ENCODE measurements at regions not wholly inside any gene's neighbourhood (a gene's known extent, or its start where the extent isn't known, plus 50 kb on each side); places are given as distances from the start of the nearest gene placed in this dataset.
A peak's percentile ranks its signal among the peaks of the same experiment; 100 is the strongest.
"Not testable (repeated sequence)": the region's sequence is repeated elsewhere in the genome, so short reads cannot be mapped to it uniquely, and the experiment has no call there.

DNA sequence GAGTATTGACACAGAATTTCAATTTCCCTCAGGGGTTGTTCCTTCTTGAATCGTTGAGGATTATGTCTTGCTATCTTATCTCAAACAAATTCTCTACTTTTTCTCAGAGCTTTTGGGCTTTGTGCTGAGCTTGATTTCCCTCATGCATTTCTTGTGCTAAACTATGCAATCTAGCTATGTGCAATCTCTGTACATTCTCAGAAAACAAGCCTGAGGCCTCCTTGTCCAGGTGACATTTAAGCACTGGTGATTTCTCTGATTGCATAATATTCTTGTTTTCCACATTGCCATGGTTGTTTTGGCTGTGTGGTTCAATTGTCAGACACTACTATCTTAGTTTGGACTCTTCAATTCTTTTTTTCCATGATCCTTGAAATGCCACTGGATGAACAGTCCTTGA is 81.2 kb upstream of the MAN1A1 start:
- peaks cover 0 to 21% (median 5%) of the 10 kb centered on the region in 4 donors for H3K4me1 ChIP-seq
- 43 to 77% methylated on average over 1 of the region's 1 CpG for WGBS, 2 donors

DNA sequence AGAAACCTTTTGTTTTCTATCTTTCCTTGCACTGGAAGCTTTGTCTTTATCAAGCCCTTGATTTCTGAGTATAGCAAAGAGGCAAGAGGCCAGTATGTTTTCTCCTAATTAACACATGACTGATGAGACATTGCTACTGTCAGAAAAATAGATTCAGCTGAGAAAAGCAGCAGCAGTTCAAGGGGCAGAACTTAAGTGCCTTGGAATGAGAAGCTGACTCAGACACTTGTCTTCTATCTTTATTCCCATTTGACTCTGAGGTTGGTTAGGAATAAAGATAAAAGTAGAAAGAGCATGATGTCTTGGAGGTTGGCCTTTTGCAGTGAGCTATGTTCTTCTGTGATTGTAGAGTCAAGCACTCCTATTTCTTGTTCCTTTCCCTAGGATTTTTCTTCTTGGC is 79.1 kb upstream of the MAN1A1 start:
- no peak for DNase-seq
- Histone ChIP-seq H3K9me3 (no peaks in the 10 kb centered on the region), H3K4me1 (peaks cover 0 to 16% (median 4%) of the 10 kb centered on the region in 4 donors), H3K27me3 (no peaks in the 10 kb centered on the region), H3K27ac (no peak overlapping the region), H3K4me3 (no peak overlapping the region), H3K36me3 (no peaks in the 10 kb centered on the region)
- intact Hi-C loops (cut with DNase I) = no loop called here
- TF ChIP-seq POLR2A (IDR thresholded peaks at IDR 0.05) (no peak), EP300 (IDR thresholded peaks at IDR 0.05) (no peak), POLR2AphosphoS5 (IDR thresholded peaks at IDR 0.05) (no peak)
- TF ChIP-seq, protein P1, sequence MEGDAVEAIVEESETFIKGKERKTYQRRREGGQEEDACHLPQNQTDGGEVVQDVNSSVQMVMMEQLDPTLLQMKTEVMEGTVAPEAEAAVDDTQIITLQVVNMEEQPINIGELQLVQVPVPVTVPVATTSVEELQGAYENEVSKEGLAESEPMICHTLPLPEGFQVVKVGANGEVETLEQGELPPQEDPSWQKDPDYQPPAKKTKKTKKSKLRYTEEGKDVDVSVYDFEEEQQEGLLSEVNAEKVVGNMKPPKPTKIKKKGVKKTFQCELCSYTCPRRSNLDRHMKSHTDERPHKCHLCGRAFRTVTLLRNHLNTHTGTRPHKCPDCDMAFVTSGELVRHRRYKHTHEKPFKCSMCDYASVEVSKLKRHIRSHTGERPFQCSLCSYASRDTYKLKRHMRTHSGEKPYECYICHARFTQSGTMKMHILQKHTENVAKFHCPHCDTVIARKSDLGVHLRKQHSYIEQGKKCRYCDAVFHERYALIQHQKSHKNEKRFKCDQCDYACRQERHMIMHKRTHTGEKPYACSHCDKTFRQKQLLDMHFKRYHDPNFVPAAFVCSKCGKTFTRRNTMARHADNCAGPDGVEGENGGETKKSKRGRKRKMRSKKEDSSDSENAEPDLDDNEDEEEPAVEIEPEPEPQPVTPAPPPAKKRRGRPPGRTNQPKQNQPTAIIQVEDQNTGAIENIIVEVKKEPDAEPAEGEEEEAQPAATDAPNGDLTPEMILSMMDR (IDR thresholded peaks at IDR 0.05) = no peak

More for the DNA sequence above, 81.2 kb upstream of the MAN1A1 start:
- no peak for DNase-seq
- H3K9me3 ChIP-seq = no peaks in the 10 kb centered on the region
- TF ChIP-seq POLR2A (IDR thresholded peaks at IDR 0.05) = no peak
- no peak for TF ChIP-seq POLR2AphosphoS5 (IDR thresholded peaks at IDR 0.05)
- TF ChIP-seq, protein P1 (IDR thresholded peaks at IDR 0.05) = no peak
- no peak for TF ChIP-seq EP300 (IDR thresholded peaks at IDR 0.05)
- intact Hi-C loops (cut with DNase I) = no loop called here
- no peaks in the 10 kb centered on the region for H3K36me3 ChIP-seq
- no peaks in the 10 kb centered on the region for H3K27me3 ChIP-seq
- H3K27ac ChIP-seq = no peak overlapping the region
- no peak overlapping the region for H3K4me3 ChIP-seq

DNA sequence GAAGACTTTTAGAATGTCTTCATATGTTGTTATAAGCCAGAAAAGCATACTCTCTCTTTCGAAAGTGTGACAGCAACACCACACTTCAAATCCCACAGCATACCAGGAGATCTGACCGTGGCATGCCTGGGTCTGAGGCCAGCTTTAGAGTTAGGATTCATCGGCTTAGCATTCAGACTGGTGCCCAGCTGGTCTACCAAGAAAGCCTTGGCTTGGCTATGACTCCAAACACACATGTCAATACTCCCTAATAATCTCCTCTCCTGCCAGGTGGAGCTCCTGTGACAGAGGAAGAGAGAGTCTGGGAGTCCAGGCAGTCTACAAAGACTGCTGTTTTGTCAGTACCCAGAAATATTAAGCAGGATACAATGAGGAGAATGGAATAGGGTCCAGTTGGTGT is 77.1 kb upstream of the MAN1A1 start:
- no peaks in the 10 kb centered on the region for H3K27me3 ChIP-seq
- WGBS, 2 donors = 89 to 95% methylated on average over 3 of the region's 3 CpGs
- DNase-seq = no peak
- H3K36me3 ChIP-seq = no peaks in the 10 kb centered on the region
- peak overlapping the region in 3 of 4 donors; percentile 41 to 56 (median 49) for H3K27ac ChIP-seq
- H3K4me1 ChIP-seq = peaks cover 0 to 10% (median 4%) of the 10 kb centered on the region in 4 donors
- intact Hi-C loops (cut with DNase I) = no loop called here
- H3K9me3 ChIP-seq = no peaks in the 10 kb centered on the region
- no peak for TF ChIP-seq POLR2AphosphoS5 (IDR thresholded peaks at IDR 0.05)
- TF ChIP-seq POLR2A (IDR thresholded peaks at IDR 0.05) = no peak
- no peak for TF ChIP-seq EP300 (IDR thresholded peaks at IDR 0.05)
- TF ChIP-seq, protein P1 (IDR thresholded peaks at IDR 0.05) = no peak
- H3K4me3 ChIP-seq = no peak overlapping the region

DNA sequence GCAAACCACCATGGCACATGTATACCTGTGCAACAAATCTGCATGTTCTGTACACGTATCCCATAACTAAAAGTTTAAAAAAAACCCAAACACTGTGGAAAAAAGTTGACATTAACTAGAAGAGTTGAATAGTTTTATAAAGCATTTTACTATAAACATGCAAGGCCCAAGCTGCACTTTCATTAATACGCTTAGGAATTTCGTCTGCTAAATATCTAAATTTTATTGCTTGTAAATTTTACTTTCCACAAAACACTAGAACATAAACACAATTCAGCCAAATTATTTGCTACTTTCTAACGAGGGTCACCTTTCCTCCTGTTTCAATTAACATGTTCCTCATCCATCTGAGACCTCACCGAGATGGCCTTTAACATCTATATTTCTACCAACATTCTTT is 74.4 kb upstream of the MAN1A1 start:
- Histone ChIP-seq H3K27ac (peak overlapping the region in 3 of 4 donors; percentile 7 to 54 (median 52)), H3K9me3 (no peaks in the 10 kb centered on the region), H3K4me3 (no peak overlapping the region), H3K4me1 (peaks cover 0 to 10% (median 4%) of the 10 kb centered on the region in 4 donors), H3K36me3 (no peaks in the 10 kb centered on the region), H3K27me3 (no peaks in the 10 kb centered on the region)
- TF ChIP-seq, protein P1 (IDR thresholded peaks at IDR 0.05) = no peak
- TF ChIP-seq EP300 (IDR thresholded peaks at IDR 0.05) = peak in 1 of 4 donors; percentile 16
- TF ChIP-seq POLR2AphosphoS5 (IDR thresholded peaks at IDR 0.05) = peak; percentile 26 to 84 (median 54)
- TF ChIP-seq POLR2A (IDR thresholded peaks at IDR 0.05) = no peak
- intact Hi-C loops (cut with DNase I) = no loop called here
- 75 to 82% methylated on average over 5 of the region's 5 CpGs for WGBS, 2 donors
- no peak for DNase-seq

DNA sequence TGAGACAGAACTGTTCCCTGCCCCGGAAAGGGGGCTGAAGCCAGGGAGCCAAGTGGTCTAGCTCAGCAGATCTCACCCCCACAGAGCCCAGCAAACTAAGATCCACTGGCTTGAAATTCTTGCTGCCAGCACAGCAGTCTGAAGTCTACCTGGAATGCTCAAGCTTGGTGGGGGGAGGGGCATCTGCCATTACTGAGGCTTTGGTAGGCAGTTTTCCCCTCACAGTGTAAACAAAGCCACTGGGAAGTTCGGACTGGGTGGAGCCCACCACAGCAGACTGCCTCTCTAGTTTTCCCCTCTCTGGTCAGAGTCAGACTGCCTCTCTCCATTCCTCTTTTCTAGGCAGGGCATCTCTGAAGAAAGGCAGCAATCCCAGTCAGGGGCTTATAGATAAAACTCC is 68.5 kb upstream of the MAN1A1 start:
- H3K36me3 ChIP-seq; intact Hi-C loops (cut with DNase I); H3K9me3 ChIP-seq; DNase-seq; H3K27me3 ChIP-seq; H3K4me1 ChIP-seq; H3K4me3 ChIP-seq; H3K27ac ChIP-seq: not testable (repeated sequence)
- whole genome bisulfite sequencing, 2 donors = 69 to 80% methylated on average over 2 of the region's 2 CpGs

Measured in sigmoid colon (tissue), 6 donors.